ENCODE measurements at regions not wholly inside any gene's neighbourhood (a gene's known extent, or its start where the extent isn't known, plus 50 kb on each side); places are given as distances from the start of the nearest gene placed in this dataset.

GRCh38 chr2:120438301-120439066, 92.5 kb downstream of the INHBB start:
- DNase-seq: no peak
- intact Hi-C loops (cut with micrococcal nuclease): no loop called here
- no peak for ATAC-seq

- ATAC-seq: no peak
- intact Hi-C loops (cut with micrococcal nuclease): no loop called here
Observed at GRCh38 chr2:120439067-120439368, 93.1 kb downstream of the INHBB start.

GRCh38 chr2:120439637-120440384, 93.9 kb downstream of the INHBB start:
- intact Hi-C loops (cut with micrococcal nuclease): no loop called here
- ATAC-seq: no peak
- DNase-seq: no peak

More at GRCh38 chr2:120439067-120439368, 93.1 kb downstream of the INHBB start:
- DNase-seq: no peak

- intact Hi-C loops (cut with micrococcal nuclease): no loop called here
- no peak for DNase-seq
- no peak for ATAC-seq
Observed at GRCh38 chr2:120440521-120441350, 94.8 kb downstream of the INHBB start.

- no peak for ATAC-seq
- DNase-seq: no peak
- intact Hi-C loops (cut with micrococcal nuclease): no loop called here
Observed at GRCh38 chr2:120441351-120441700, 95.4 kb downstream of the INHBB start.

GRCh38 chr2:120441744-120442471, 96.0 kb downstream of the INHBB start:
- intact Hi-C loops (cut with micrococcal nuclease): no loop called here
- DNase-seq (peak; percentile 57), ATAC-seq (peak; percentile 73)

GRCh38 chr2:120442541-120442922, 96.6 kb downstream of the INHBB start:
- ATAC-seq (peak; percentile 22), DNase-seq (no peak)
- intact Hi-C loops (cut with micrococcal nuclease): no loop called here

GRCh38 chr2:120442923-120443571, 97.1 kb downstream of the INHBB start:
- DNase-seq: peak; percentile 69
- intact Hi-C loops (cut with micrococcal nuclease): no loop called here
- ATAC-seq: peak; percentile 92

GRCh38 chr2:120443946-120444345, 98.0 kb downstream of the INHBB start:
- no peak for DNase-seq
- no peak for ATAC-seq
- intact Hi-C loops (cut with micrococcal nuclease): no loop called here

GRCh38 chr2:120444691-120445240, 98.8 kb downstream of the INHBB start:
- intact Hi-C loops (cut with micrococcal nuclease): no loop called here
- ATAC-seq: no peak

GRCh38 chr2:120445449-120446143, 99.7 kb downstream of the INHBB start:
- ATAC-seq (no peak), DNase-seq (no peak)
- intact Hi-C loops (cut with micrococcal nuclease): no loop called here

More at GRCh38 chr2:120444691-120445240, 98.8 kb downstream of the INHBB start:
- DNase-seq: no peak

GRCh38 chr2:120446236-120447126, 100.5 kb downstream of the INHBB start:
- intact Hi-C loops (cut with micrococcal nuclease): no loop called here
- DNase-seq (no peak), ATAC-seq (no peak)

- DNase-seq (no peak), ATAC-seq (no peak)
- intact Hi-C loops (cut with micrococcal nuclease): no loop called here
Observed at GRCh38 chr2:120447127-120447785, 101.3 kb downstream of the INHBB start.

- DNase-seq (no peak), ATAC-seq (no peak)
- intact Hi-C loops (cut with micrococcal nuclease): no loop called here
Observed at GRCh38 chr2:120448436-120448835, 102.5 kb downstream of the INHBB start.

- peak; percentile 19 for DNase-seq
- ATAC-seq: no peak
- intact Hi-C loops (cut with micrococcal nuclease): no loop called here
Observed at GRCh38 chr2:120448961-120449810, 103.2 kb downstream of the INHBB start.
